ENCODE measurements at regions not wholly inside any gene's neighbourhood (a gene's known extent, or its start where the extent isn't known, plus 50 kb on each side); places are given as distances from the start of the nearest gene placed in this dataset.
"Not testable (repeated sequence)": the region's sequence is repeated elsewhere in the genome, so short reads cannot be mapped to it uniquely, and the experiment has no call there.

DNA sequence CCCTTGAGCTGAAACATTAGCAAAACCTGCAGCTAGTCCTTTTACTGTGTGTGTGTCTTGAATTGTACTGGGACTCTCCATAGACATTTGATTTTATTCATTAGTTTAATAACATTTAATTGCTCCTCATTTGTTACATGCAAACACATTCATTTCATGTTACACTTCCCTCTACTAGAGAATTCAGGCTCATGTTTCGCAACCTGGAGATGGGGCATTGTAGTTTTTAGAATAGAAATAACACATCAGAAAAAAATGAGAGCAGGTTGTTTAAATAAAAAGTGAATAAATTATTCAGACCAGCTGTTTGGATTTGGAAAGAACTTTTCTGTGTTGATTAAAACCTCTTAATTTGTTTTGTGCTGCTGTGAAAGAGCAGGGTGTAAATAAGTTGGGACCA is 243.9 kb downstream of the ETV1 start:
- DNase-seq, result no peak

DNA sequence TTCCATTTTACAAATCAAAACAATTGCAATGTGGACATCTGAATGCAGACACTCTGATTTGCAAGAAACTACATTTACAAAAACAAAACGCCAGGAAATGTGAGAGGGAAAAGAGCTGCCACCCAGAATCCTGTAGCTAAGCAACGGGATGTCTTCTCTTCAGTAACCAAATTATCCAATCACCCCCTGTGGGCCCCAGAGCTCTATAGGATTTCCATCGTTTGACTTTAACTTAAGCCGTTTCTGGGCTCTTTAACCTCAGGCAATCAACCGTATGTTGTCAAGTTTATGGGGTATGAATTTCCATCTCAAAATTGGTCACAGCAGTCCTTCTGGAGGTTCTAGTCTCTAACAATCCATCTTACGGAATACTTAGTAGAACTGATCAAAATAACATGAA is 240.5 kb downstream of the ETV1 start:
- DNase-seq, result no peak

DNA sequence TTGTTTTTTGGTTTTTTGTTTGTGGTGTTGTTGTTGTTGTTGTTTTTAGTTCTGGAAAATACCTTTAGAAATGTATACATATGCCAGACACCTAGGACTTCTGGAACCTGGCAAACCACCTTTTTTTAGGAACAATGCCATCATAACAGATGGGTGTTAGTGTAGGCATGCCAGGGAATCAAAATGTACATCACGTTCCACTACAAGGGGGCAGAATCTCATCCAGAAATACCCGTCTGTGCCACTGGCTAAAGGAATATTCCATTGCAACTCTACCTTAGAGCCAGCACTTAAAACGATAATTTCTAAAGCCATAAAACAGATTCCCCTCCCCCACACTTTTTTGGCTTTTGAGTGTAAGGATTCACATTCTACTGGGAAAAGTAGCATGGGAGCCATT is 239.8 kb downstream of the ETV1 start:
- DNase-seq, result no peak

DNA sequence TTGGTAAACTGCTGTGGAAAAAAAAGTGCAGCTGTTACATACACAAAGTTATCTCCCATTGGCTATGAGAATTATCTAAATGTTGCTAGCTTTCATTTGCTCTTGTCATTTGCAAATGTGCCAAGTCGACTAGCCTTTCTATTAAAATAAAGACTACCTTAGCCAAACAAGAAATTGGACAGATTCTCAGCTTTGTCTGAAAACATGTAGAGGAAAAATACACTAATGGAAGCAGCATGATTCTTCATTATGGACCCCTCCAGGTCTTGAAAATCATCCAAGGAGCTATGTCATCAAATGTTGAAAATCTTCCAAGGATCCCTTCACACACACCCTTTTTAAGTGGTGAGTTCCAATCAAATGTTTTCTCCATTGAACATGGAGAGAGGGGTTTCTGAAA is 237.7 kb downstream of the ETV1 start:
- no peak for DNase-seq

DNA sequence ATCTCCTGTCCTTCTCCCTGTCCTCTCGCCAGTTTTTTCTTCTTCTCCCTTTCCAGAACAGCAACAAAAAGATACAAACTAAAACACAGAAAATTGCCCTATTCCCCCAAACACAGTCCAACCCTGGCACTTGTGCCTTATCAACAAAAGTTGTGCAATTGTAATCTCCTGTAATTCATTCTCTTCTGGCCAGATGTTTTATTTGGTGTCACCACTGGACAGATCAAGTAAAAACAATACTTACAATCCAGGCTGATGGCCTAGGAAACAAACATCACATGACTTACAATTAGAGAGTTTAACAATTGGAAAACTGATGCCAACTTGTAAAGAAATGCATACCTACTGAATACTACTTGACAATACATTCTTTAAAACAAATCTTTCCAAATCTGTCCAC is 231.6 kb downstream of the ETV1 start:
- DNase-seq, result no peak

DNA sequence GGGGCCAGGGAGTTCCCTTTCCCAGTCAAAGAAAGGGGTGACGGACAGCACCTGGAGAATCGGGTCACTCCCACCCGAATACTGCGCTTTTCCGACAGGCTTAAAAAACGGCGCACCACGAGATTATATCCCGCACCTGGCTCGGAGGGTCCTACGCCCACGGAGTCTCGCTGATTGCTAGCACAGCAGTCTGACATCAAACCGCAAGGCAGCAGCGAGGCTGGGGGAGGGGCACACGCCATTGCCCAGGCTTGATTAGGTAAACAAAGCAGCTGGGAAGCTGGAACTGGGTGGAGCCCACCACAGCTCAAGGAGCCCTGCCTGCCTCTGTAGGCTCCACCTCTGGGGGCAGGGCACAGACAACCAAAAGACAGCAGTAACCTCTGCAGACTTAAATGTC is 223.6 kb downstream of the ETV1 start:
- DNase-seq, result not testable (repeated sequence)

DNA sequence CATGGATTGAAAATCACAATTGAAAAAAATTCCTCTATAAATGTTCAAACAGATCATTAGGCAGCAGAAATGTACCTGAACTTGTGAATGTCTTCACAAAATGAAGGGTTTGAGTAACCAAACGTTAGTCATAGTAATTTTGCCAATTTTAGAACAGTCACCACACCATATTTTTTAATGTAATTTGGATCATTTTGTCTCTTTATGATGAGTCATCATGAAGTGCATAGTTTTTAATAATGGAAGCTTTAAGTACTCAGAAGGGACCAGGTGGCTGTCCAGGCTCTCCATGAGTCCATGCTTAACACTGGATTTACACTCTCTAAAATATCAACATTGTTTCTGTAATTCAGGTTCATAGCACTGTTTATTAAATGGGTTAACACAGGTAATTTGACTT is 219.2 kb downstream of the ETV1 start:
- DNase-seq, result no peak

DNA sequence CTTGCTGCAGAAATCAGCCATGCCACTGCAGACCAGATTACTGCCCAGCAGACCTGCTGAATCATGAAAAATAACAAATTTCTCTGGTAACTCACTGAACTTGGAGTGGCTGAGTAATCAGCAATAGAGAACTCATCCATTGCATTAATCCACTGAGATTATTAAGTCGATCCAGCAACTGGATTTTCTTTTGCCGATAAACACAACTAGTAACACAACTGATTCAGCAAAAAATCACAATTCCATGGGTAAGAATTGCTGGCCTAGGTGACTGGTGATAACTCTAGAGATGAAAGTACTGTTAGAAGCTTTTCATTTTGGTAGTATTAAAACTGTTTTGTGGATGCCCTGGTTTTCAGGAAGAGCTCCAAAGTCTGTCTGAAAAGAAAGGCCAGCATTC is 214.5 kb downstream of the ETV1 start:
- DNase-seq, result no peak

DNA sequence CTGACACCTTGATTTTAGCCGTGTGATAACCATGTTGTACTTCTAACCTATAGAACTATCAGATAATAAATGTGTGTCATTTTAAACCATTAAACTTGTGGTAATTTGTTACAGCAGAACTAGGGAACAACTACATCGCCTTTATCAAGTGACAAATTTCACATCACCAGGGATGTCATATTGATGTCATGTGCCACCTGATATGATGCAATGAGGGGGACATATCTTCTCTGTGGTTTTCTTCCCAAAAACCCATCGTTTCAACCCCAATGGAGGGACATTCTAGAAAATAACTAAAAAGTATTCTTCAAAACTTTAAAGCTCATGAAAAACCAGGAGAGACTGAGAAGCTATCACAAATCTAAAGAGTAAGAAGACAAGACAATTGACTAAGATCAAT is 212.2 kb downstream of the ETV1 start:
- DNase-seq, result no peak

DNA sequence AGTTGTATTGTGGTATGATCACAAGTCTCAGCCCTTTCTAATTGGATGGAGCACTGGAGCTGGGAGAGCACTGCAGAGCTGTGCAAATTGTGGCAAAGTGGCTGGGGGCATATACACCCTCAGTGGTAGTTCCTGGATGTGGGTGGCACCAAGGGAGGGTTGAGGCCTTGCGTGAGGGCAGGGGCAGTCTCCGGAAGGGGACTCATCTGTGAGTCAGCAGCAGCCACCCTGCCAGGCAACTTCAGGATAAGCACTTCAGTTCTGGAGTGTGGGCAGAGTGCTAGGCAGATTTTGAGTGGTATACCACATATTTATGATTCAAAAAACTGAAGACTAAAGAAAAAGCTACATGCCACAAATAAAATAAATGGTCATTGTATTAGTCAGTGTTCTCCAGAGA is 210.5 kb downstream of the ETV1 start:
- no peak for DNase-seq

DNA sequence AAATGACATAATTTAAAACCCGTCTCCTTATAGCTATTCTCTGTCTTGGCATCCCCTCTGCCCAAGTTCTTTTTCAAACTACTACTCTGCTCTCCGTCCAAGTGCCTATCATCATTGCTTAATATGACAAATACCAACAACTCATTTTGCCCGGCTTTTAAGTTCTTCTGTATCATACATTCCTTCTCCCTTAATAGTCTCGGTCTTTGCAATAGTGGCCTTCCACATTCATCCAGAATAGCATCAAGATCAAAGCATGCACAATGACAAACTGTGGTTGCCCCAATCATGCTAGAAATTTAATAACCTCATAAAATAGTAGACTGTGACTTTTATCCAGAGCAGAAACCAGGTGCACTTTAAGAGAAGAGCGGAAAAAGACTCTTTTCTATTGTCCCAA is 198.9 kb downstream of the ETV1 start:
- no peak for DNase-seq

DNA sequence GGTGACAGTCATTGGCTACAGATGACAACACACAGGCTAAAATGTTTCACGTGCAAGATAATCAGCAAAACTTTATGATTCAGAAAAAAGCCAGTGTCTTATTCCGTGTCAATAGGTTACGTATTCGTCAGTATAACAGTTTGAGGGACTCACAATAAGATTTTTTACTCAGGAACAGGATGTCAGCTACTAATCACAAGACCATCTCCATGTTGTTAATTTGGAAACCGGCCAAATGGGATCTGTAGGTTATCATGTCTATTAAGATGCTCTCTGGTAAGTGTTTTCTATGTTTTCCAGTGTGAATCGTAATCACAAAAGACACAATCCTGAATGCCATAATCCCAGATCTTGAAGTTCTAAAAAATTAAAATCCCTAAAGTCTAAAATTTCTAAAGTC is 197.3 kb downstream of the ETV1 start:
- no peak for DNase-seq

DNA sequence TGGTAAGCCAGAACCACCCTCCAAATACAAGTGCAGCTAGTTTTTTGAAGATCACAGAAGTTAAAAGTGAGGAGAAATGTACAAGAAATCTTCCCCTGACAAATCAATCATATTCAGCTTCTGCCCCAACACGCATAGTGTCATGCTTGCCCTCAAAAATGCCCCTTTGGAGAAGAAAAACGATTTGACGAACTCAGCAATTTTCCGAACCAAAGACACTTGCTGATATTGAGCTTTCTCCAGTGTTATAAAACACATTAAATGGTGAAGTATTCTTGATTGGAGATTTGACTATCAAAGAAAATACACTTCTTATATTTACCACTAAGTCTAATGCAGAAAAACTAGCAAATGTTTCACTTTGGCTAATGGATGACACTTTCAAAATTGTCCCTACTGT is 195.5 kb downstream of the ETV1 start:
- DNase-seq, result no peak

DNA sequence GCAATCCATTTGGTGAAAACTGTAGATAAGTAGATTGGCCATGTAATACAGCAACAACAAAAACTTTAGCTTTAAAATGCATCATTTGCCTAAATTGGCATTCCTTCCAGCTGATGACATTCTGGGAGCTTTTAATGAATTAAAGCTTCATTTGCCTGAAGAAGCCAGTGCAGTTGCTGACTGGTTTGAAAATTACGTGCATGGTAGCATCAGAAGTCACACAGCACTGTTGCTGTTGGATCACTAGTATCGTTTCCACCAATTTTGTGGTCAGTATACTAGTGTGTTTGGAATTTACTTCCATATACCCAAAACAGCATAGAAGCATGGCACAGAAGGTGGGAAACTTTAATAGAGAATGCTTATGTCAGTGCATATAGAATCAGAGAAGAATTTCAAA is 194.9 kb downstream of the ETV1 start:
- DNase-seq, result no peak

DNA sequence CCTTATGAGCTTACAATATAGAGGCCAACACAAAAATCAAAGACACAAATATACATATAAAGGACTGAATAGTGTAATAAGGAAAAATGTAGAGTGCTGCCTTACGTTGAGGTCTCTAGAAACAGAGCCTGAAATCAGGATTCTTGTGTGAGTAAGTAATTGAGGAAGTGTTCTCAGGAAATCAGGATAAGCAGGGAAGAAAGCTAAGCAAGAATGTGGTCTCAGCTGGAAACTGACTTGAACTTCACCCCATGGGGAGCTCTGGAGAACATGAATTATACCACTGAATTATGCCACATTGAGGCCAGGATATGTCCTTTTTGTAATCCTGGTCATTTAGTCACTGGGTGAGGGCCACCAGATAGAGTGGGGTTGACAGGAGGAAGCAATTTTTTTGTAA is 191.9 kb downstream of the ETV1 start:
- DNase-seq, result no peak

DNA sequence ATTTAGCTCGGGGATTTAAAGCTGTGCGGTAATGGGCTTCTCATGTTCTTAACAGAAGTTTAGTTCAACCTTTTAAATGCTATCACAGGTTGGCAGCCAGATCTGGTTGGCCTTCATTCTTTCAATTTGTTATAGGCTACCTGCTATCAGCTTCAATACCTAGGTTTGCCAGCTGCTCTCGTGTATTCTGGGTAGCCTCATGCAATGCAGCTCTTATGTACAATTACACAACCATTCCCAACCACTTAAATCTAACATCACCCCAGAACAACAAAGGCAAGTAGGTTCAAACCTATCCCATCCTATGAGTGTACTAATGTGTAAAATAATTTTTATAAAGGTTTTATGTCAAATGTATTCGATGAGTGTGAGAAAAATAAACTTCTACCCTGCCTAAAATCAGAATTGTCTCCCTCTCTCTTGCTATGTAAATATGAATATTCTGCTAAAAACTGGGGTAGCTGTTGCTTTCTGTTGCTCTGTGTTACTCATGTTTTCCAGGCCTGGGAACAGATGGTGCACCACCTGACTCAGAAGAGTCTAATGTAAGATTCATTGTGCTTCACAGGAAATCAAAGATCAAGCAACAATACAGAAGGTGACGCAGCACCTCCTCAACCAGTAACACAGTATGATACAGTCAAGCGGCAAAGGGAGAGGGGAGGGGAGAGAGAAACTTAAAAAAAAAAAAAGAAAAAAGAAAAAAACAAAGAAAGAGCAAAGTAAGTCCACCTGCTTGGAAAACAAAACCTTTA is 188.6 kb downstream of the ETV1 start:
- DNase-seq, result peak; percentile 29

DNA sequence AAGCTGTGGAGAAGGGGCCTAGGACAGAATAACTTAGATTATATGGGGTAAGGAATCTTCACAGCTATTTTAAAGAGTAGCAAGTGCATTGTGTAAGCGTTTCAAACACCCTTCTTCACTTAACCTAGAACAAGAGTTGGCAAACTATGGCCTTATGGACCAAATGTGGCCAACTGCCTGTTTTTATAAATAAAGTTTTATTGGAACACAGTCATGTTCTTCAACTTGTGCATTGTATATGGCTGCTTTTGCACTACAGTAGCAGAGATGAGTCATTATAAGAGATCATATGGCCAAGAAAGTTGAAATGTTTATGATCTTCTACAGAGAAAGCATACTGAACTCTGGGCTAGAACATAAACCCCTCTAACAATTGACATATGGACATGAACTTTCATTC is 187.8 kb downstream of the ETV1 start:
- no peak for DNase-seq

DNA sequence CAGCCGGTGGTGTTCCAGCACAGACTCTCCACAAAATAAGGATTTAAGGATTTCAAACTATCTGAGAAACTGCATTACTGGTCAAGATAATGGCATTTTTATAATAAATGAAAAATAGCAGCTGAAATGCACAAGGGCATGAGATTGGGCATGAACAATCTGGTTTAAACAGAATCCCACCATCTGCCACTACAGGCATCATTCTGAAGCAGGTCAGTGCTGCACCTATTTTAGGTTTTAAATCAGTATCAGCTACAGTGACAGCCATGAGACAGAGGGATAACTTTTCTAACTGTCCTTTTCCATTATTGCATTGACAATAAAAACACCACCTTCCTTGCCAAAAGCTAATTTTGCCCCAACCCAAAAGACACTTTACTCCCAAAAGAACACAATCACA is 186.8 kb downstream of the ETV1 start:
- DNase-seq, result no peak

DNA sequence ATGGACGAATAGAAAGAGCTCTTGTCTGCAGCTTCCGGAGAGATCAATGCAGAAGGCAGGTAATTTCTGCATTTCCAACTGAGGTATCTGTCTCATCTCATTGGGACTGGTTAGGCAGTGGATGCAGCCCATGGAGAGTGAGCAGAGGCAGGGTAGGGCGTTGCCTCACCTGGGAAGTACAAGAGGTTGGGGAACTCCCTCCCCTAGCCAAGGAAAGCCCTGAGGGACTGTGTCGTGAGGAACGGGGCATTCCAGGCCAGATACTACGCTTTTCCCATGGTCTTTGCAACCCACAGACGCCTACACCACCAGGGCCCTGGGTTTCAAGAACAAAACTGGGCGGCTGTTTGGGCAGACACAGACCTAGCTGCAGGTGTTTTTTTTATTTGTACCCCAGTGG is 186.3 kb downstream of the ETV1 start:
- no peak for DNase-seq

DNA sequence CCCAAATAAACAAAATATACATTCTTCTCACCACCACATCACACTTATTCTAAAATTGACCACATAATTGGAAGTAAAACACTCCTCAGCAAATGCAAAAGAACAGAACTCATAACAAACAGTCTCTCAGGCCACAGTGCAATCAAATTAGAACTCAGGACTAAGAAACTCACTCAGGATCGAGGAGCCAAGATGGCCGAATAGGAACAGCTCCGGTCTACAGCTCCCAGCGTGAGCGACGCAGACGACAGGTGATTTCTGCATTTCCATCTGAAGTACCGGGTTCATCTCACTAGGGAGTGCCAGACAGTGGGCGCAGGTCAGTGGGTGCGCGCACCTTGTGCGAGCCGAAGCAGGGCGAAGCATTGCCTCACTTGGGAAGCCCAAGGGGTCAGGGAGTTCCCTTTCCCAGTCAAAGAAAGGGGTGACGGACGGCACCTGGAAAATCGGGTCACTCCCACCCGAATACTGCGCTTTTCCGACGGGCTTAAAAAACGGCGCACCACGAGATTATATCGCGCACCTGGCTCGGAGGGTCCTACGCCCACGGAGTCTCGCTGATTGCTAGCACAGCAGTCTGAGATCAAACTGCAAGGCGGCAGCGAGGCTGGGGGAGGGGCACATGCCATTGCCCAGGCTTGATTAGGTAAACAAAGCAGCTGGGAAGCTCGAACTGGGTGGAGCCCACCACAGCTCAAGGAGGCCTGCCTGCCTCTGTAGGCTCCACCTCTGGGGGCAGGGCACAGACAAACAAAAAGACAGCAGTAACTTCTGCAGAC is 183.2 kb downstream of the ETV1 start:
- not testable (repeated sequence) for DNase-seq

DNA sequence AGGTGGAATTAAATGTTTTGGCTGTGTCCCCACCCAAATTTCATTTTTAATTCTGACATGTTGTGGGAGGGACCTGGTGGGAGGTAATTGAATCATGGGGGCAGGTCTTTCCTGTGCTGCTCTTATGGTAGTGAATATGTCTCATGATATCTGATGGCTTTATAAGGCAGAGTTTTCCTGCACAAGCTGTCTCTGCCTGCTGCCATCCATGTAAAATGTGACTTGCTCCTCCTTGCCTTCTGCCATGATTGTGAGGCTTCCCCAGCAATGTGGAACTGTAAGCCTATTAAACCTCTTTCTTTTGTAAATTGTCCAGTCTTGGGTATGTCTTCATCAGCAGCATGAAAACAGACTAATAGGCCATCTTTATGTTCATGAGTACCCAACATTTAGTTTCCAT is 172.2 kb downstream of the ETV1 start:
- not testable (repeated sequence) for DNase-seq

DNA sequence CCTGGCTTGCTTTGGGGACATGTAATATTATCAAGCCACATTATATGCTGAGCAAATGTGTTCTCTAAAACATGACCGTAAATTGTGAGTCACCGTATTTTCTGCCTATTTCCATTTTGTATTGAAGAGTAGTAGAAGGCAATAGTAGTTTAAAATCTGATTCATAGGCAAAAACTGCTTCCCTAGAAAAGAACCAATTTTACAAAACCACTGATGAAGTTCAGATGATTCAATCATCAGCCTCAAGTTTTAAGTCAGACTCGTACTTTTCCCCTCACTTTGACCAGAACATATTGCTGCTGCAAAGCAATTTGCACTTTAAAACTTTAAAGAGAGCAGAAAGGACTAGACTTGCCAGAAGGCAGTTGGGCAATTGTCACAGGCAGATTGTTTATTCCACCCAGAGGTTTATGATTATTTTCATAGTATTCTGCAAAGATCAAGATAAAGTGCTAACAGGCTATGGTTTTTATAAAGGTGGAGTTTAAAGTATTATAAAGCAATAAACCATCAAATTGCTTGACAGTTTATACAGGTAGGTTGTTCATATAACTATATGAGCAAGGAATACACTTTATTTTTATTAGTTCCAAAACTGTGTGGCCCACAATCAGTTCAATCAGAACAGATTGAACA is 168.2 kb downstream of the ETV1 start:
- DNase-seq, result no peak

DNA sequence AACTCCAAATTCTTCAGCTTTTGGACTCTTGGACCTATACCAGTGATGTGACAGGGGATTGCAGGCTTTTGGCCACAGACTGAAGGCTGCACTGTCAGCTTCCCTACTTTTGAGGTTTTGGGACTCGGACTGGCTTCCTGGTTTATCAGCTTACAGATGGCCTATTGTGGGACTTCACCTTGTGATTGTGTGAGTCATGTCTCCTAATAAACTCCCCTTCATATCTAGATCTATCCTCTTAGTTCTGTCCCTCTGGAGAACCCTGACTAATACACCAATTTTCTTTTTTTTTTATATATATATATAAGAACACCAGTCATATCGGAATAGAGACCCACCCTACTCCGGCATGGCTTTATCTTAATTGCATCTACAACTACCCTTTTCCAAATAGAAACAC is 166.8 kb downstream of the ETV1 start:
- DNase-seq, result no peak

DNA sequence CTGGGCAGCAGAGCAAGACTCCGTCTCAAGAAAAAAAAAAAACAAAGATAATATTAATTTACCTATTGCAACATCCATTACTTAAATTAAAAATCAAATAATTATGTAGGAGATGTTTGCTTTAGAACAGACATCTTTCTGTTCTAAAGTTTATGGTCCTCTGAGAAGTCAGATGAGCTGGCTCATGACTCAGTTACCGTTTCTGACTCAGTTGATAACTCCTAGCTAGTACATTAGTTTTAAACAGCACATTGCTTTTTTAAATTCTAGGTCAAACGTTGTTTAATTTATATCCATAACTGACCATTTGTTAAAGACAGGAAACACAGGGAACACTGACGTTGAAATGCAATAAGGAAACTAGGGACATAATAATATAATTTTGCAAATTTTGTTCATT is 162.7 kb downstream of the ETV1 start:
- DNase-seq, result no peak
